ENCODE measurements at regions not wholly inside any gene's neighbourhood (a gene's known extent, or its start where the extent isn't known, plus 50 kb on each side); places are given as distances from the start of the nearest gene placed in this dataset.
A peak's percentile ranks its signal among the peaks of the same experiment; 100 is the strongest.

GRCh38 chr4:74583757-74584156 lies 138.8 kb downstream of the AREG start:
- DNase-seq (ENCODE audit: low read depth) = peak; percentile 31
- H3K4me3 ChIP-seq (ENCODE audit: low read depth, low read length) = no peak overlapping the region
- TF ChIP-seq, protein P1, sequence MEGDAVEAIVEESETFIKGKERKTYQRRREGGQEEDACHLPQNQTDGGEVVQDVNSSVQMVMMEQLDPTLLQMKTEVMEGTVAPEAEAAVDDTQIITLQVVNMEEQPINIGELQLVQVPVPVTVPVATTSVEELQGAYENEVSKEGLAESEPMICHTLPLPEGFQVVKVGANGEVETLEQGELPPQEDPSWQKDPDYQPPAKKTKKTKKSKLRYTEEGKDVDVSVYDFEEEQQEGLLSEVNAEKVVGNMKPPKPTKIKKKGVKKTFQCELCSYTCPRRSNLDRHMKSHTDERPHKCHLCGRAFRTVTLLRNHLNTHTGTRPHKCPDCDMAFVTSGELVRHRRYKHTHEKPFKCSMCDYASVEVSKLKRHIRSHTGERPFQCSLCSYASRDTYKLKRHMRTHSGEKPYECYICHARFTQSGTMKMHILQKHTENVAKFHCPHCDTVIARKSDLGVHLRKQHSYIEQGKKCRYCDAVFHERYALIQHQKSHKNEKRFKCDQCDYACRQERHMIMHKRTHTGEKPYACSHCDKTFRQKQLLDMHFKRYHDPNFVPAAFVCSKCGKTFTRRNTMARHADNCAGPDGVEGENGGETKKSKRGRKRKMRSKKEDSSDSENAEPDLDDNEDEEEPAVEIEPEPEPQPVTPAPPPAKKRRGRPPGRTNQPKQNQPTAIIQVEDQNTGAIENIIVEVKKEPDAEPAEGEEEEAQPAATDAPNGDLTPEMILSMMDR (conservative IDR thresholded peaks at IDR 0.05; ENCODE audit: low read depth, low read length) = no peak

DNA sequence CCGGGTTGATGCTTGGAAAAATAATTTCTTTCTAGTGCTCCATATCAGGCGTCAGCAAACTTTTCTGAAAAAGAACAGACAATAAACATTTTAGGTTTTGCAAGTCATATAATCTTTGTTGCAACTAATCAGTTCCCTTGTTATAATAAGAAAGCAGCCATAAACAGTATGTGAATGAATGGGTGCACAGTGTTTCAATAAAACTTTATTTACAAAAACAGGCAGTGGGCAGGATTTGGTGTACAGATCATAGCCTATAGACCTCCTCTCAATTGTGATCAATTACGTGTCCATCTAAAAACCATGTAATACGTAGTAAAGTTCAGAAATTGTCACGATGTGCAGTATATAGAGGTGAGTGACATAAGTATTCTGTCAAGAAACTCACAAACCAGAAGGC lies 143.4 kb downstream of the AREG start:
- H3K4me3 ChIP-seq (ENCODE audit: low read depth, low read length) = no peak overlapping the region
- DNase-seq (ENCODE audit: low read depth) = no peak
- TF ChIP-seq, protein P1 (conservative IDR thresholded peaks at IDR 0.05; ENCODE audit: low read depth, low read length) = no peak

- no peak overlapping the region for H3K4me3 ChIP-seq (ENCODE audit: low read depth, low read length)
- no peak for DNase-seq (ENCODE audit: low read depth)
- TF ChIP-seq, protein P1 (conservative IDR thresholded peaks at IDR 0.05; ENCODE audit: low read depth, low read length) = no peak
These were observed 145.5 kb downstream of the AREG start for GRCh38 chr4:74590476-74590875.

GRCh38 chr4:74598611-74599325 lies 153.8 kb downstream of the AREG start:
- DNase-seq (ENCODE audit: low read depth) = no peak
- H3K4me3 ChIP-seq (ENCODE audit: low read depth, low read length) = no peak overlapping the region
- TF ChIP-seq, protein P1 (conservative IDR thresholded peaks at IDR 0.05; ENCODE audit: low read depth, low read length) = no peak

GRCh38 chr4:74603186-74603585 lies 158.2 kb downstream of the AREG start:
- no peak for DNase-seq (ENCODE audit: low read depth)

GRCh38 chr4:74608151-74608949 lies 163.4 kb downstream of the AREG start:
- DNase-seq (ENCODE audit: low read depth) = no peak
- TF ChIP-seq, protein P1 (conservative IDR thresholded peaks at IDR 0.05; ENCODE audit: low read depth, low read length) = no peak
- H3K4me3 ChIP-seq (ENCODE audit: low read depth, low read length) = no peak overlapping the region

More at GRCh38 chr4:74603186-74603585, 158.2 kb downstream of the AREG start:
- TF ChIP-seq, protein P1 (conservative IDR thresholded peaks at IDR 0.05; ENCODE audit: low read depth, low read length) = no peak
- H3K4me3 ChIP-seq (ENCODE audit: low read depth, low read length) = no peak overlapping the region
